HEK293 (cell line): ENCODE measurements at regions not wholly inside any gene's neighbourhood (a gene's known extent, or its start where the extent isn't known, plus 50 kb on each side); places are given as distances from the start of the nearest gene placed in this dataset.

Experiments
- GFI1B ChIP-seq: fragments of 450-650 bp; formaldehyde crosslinking; IDR thresholded peaks from 2 replicates; pipeline ENCODE4 v1.5.1; 2016; ENCODE audit warnings: missing biosample characterization, missing genetic modification characterization
- ZNF138 ChIP-seq: fragments of 450-650 bp; formaldehyde crosslinking; IDR thresholded peaks from 2 replicates; pipeline ENCODE4 v1.5.1; 2016; ENCODE audit warnings: missing biosample characterization, missing genetic modification characterization, borderline replicate concordance
- ZNF623 ChIP-seq: fragments of 450-650 bp; formaldehyde crosslinking; IDR thresholded peaks from 2 replicates; pipeline ENCODE4 v1.5.1; 2016; ENCODE audit warnings: missing biosample characterization, missing genetic modification characterization
- TF ChIP-seq, protein P1 (sequence below): fragments of 450-650 bp; formaldehyde crosslinking; IDR thresholded peaks from 2 replicates; pipeline ENCODE4 v1.5.1; 2016; ENCODE audit warnings: missing biosample characterization, missing genetic modification characterization
- TF ChIP-seq, protein P2 (sequence below): fragments of 450-650 bp; formaldehyde crosslinking; IDR thresholded peaks from 2 replicates; pipeline ENCODE4 v1.5.1; 2016; ENCODE audit warnings: missing biosample characterization, missing genetic modification characterization
- TF ChIP-seq, protein P3 (sequence below): fragments of 450-650 bp; formaldehyde crosslinking; IDR thresholded peaks from 2 replicates; pipeline ENCODE4 v1.5.1; 2017; ENCODE audit warnings: missing biosample characterization, missing genetic modification characterization
- TF ChIP-seq, protein P4 (sequence below): fragments of 450-650 bp; formaldehyde crosslinking; IDR thresholded peaks from 2 replicates; pipeline ENCODE4 v1.5.1; 2016; ENCODE audit warnings: missing biosample characterization, missing genetic modification characterization
- TF ChIP-seq, protein P5 (sequence below): fragments of 450-650 bp; formaldehyde crosslinking; IDR thresholded peaks from 2 replicates; pipeline ENCODE4 v1.5.1; 2016; ENCODE audit warnings: missing biosample characterization, missing genetic modification characterization

DNA sequence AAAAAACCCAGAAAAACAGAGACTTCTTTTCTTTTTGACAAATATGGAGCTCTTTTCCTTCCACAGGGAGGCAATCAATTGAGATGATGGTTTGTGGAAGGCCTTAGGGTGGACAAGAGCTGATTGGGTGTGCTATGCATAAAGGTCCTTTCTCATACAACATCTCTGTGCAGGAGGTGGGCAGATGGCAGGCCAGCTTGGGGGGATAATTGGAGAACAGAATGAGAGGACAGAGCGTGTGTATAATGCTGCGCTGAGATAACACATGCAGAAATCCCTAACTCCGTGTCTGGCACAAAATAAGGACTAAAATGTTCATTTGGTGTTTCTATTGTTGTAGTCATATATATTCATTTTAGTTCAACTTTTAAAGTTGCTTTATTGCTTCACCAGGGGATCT lies 159.0 kb upstream of the MEF2C start:
- no peak for TF ChIP-seq ZNF623
- TF ChIP-seq, protein P1, sequence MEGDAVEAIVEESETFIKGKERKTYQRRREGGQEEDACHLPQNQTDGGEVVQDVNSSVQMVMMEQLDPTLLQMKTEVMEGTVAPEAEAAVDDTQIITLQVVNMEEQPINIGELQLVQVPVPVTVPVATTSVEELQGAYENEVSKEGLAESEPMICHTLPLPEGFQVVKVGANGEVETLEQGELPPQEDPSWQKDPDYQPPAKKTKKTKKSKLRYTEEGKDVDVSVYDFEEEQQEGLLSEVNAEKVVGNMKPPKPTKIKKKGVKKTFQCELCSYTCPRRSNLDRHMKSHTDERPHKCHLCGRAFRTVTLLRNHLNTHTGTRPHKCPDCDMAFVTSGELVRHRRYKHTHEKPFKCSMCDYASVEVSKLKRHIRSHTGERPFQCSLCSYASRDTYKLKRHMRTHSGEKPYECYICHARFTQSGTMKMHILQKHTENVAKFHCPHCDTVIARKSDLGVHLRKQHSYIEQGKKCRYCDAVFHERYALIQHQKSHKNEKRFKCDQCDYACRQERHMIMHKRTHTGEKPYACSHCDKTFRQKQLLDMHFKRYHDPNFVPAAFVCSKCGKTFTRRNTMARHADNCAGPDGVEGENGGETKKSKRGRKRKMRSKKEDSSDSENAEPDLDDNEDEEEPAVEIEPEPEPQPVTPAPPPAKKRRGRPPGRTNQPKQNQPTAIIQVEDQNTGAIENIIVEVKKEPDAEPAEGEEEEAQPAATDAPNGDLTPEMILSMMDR (tag by site-specific recombination) = no peak
- no peak for TF ChIP-seq ZNF138
- TF ChIP-seq, protein P2, sequence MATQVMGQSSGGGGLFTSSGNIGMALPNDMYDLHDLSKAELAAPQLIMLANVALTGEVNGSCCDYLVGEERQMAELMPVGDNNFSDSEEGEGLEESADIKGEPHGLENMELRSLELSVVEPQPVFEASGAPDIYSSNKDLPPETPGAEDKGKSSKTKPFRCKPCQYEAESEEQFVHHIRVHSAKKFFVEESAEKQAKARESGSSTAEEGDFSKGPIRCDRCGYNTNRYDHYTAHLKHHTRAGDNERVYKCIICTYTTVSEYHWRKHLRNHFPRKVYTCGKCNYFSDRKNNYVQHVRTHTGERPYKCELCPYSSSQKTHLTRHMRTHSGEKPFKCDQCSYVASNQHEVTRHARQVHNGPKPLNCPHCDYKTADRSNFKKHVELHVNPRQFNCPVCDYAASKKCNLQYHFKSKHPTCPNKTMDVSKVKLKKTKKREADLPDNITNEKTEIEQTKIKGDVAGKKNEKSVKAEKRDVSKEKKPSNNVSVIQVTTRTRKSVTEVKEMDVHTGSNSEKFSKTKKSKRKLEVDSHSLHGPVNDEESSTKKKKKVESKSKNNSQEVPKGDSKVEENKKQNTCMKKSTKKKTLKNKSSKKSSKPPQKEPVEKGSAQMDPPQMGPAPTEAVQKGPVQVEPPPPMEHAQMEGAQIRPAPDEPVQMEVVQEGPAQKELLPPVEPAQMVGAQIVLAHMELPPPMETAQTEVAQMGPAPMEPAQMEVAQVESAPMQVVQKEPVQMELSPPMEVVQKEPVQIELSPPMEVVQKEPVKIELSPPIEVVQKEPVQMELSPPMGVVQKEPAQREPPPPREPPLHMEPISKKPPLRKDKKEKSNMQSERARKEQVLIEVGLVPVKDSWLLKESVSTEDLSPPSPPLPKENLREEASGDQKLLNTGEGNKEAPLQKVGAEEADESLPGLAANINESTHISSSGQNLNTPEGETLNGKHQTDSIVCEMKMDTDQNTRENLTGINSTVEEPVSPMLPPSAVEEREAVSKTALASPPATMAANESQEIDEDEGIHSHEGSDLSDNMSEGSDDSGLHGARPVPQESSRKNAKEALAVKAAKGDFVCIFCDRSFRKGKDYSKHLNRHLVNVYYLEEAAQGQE = no peak
- TF ChIP-seq, protein P3, sequence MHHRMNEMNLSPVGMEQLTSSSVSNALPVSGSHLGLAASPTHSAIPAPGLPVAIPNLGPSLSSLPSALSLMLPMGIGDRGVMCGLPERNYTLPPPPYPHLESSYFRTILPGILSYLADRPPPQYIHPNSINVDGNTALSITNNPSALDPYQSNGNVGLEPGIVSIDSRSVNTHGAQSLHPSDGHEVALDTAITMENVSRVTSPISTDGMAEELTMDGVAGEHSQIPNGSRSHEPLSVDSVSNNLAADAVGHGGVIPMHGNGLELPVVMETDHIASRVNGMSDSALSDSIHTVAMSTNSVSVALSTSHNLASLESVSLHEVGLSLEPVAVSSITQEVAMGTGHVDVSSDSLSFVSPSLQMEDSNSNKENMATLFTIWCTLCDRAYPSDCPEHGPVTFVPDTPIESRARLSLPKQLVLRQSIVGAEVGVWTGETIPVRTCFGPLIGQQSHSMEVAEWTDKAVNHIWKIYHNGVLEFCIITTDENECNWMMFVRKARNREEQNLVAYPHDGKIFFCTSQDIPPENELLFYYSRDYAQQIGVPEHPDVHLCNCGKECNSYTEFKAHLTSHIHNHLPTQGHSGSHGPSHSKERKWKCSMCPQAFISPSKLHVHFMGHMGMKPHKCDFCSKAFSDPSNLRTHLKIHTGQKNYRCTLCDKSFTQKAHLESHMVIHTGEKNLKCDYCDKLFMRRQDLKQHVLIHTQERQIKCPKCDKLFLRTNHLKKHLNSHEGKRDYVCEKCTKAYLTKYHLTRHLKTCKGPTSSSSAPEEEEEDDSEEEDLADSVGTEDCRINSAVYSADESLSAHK = no peak
- TF ChIP-seq, protein P4, sequence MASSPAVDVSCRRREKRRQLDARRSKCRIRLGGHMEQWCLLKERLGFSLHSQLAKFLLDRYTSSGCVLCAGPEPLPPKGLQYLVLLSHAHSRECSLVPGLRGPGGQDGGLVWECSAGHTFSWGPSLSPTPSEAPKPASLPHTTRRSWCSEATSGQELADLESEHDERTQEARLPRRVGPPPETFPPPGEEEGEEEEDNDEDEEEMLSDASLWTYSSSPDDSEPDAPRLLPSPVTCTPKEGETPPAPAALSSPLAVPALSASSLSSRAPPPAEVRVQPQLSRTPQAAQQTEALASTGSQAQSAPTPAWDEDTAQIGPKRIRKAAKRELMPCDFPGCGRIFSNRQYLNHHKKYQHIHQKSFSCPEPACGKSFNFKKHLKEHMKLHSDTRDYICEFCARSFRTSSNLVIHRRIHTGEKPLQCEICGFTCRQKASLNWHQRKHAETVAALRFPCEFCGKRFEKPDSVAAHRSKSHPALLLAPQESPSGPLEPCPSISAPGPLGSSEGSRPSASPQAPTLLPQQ (tag by site-specific recombination) = no peak
- TF ChIP-seq, protein P5, sequence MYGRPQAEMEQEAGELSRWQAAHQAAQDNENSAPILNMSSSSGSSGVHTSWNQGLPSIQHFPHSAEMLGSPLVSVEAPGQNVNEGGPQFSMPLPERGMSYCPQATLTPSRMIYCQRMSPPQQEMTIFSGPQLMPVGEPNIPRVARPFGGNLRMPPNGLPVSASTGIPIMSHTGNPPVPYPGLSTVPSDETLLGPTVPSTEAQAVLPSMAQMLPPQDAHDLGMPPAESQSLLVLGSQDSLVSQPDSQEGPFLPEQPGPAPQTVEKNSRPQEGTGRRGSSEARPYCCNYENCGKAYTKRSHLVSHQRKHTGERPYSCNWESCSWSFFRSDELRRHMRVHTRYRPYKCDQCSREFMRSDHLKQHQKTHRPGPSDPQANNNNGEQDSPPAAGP (tag by site-specific recombination) = no peak
- TF ChIP-seq GFI1B (tag by site-specific recombination) = no peak
